Keratinocyte (primary cell): ENCODE measurements at regions not wholly inside any gene's neighbourhood (a gene's known extent, or its start where the extent isn't known, plus 50 kb on each side); places are given as distances from the start of the nearest gene placed in this dataset.

Source experiments
- DNase-seq: peaks from one replicate; pipeline ENCODE4 v3.0.0-alpha.2; 2011; ENCODE audit warnings: low read depth, missing footprints, low spot score
- FAIRE-seq: peaks from 2 replicates; lab custom pipeline; 2011; peaks lifted over from hg19 to GRCh38; lab: Jason Lieb, UNC
- H2AFZ ChIP-seq: 2 replicates; pipeline ENCODE4 v1.6.0; 2012; ENCODE audit warnings: low read length, control low read depth, inconsistent platforms; ENCODE audit not compliant: control insufficient read depth
- H3K27ac ChIP-seq: 2 replicates; pipeline ENCODE4 v1.5.1; 2011; ENCODE audit warnings: low read length; ENCODE audit not compliant: control insufficient read depth, insufficient read depth
- H3K27me3 ChIP-seq: 3 replicates; pipeline ENCODE4 v1.6.0; 2011; ENCODE audit warnings: low read length; ENCODE audit not compliant: control insufficient read depth, insufficient read depth; ENCODE audit errors: extremely low read depth
- H3K36me3 ChIP-seq, 2 experiments: 2 replicates in 1 of 2; 3 replicates in 1 of 2; pipeline ENCODE4 v1.5.1; 2011; ENCODE audit warnings: low read length in 2 of 2, mild to moderate bottlenecking in 1 of 2; ENCODE audit not compliant: control insufficient read depth in 2 of 2, insufficient read depth in 2 of 2; ENCODE audit errors: extremely low read depth in 1 of 2
- H3K4me1 ChIP-seq: 3 replicates; pipeline ENCODE4 v1.5.1; 2011; ENCODE audit warnings: low read length; ENCODE audit not compliant: control insufficient read depth, insufficient read depth; ENCODE audit errors: extremely low read depth
- H3K4me2 ChIP-seq: 3 replicates; pipeline ENCODE4 v1.6.0; 2011; ENCODE audit warnings: low read depth, low read length; ENCODE audit not compliant: control insufficient read depth, insufficient read depth; ENCODE audit errors: extremely low read depth
- H3K4me3 ChIP-seq, 3 experiments: fragments of 200-600 bp in 1 of 3; sonication (generic) in 1 of 3; 2 replicates in 2 of 3; 3 replicates in 1 of 3; pipeline ENCODE4 v1.5.1; 2011 to 2016; ENCODE audit warnings: low read length in 3 of 3, mild to moderate bottlenecking in 3 of 3, control low read depth in 2 of 3, inconsistent platforms in 1 of 3, low read depth in 1 of 3, mixed read lengths in 1 of 3, mixed run types in 1 of 3, moderate library complexity in 1 of 3; ENCODE audit not compliant: control insufficient read depth in 2 of 3, insufficient read depth in 2 of 3; ENCODE audit errors: extremely low read depth in 1 of 3
- H3K79me2 ChIP-seq: 2 replicates; pipeline ENCODE4 v1.6.0; 2012; ENCODE audit warnings: low read length; ENCODE audit not compliant: control insufficient read depth, insufficient read depth
- H3K9ac ChIP-seq: 3 replicates; pipeline ENCODE4 v1.6.0; 2011; ENCODE audit warnings: low read length; ENCODE audit not compliant: control insufficient read depth, insufficient read depth; ENCODE audit errors: extremely low read depth
- H3K9me1 ChIP-seq: 3 replicates; pipeline ENCODE4 v1.6.0; 2011; ENCODE audit warnings: low read length; ENCODE audit not compliant: control insufficient read depth, insufficient read depth; ENCODE audit errors: extremely low read depth
- H3K9me3 ChIP-seq: 2 replicates; pipeline ENCODE4 v1.5.1; 2012; ENCODE audit warnings: low read depth, low read length; ENCODE audit not compliant: control insufficient read depth
- H4K20me1 ChIP-seq: 3 replicates; pipeline ENCODE4 v1.6.0; 2011; ENCODE audit warnings: low read length; ENCODE audit not compliant: control insufficient read depth, insufficient read depth; ENCODE audit errors: extremely low read depth
- CTCF ChIP-seq, 3 experiments: IDR thresholded peaks in 1 of 3; conservative IDR thresholded peaks in 1 of 3; optimal IDR thresholded peaks in 1 of 3; 2 replicates in 2 of 3; 3 replicates in 1 of 3; pipeline versions ENCODE3 to v1.5.1; 2011; ENCODE audit warnings: low read length in 3 of 3, mild to moderate bottlenecking in 3 of 3, moderate library complexity in 2 of 3, control low read depth in 1 of 3, inconsistent platforms in 1 of 3; ENCODE audit not compliant: insufficient read depth in 2 of 3; ENCODE audit errors: extremely low read depth in 1 of 3
- EZH2 ChIP-seq: IDR thresholded peaks from one replicate; pipeline ENCODE4 v1.6.1; 2012; ENCODE audit warnings: inconsistent platforms, mild to moderate bottlenecking, low read length, moderate library complexity
- dilution Hi-C: fragments of 300-500 bp; cut with MboI; formaldehyde crosslinking; loops from one replicate; pipeline ENCODE4 v1.7.0; 2020; ENCODE audit warnings: low sequenced_read_pairs; ENCODE audit not compliant: extremely low pct_ligation_motif_present

DNA sequence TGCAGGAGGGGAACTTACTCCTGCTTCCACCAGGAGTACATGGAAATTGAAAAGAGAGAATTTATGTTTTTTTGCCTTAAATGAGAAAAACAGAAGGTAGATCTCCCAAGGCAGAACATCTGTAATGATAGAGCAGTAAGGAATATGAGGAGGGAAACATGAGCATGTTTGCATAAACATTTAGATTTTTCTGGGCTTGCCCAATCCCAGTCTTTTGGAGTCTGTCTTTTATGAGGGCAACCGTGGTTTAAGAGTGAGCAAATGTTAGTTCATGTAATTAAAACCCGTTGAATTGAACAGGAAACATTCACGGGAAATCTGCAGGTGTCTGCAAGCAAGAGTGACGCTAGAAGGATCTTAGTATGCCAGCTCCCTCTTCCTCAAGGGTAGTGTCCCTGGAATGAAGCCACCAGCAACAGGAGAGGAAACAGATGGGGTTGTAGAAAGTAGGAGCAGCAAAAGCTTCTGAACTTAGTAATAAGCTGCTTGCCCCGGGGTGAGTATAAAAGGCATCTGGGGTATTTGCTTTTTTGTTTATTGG lies 79.3 kb downstream of the ARF6 start:
- Histone ChIP-seq H4K20me1 (no peaks in the 10 kb centered on the region), H3K36me3 (no peaks in the 10 kb centered on the region), H3K4me1 (peaks cover 59% of the 10 kb centered on the region), H2AFZ (peak overlapping the region; percentile 14), H3K27me3 (no peaks in the 10 kb centered on the region), H3K79me2 (no peaks in the 10 kb centered on the region), H3K27ac (peak overlapping the region; percentile 84), H3K9ac (peak overlapping the region; percentile 63), H3K9me1 (no peaks in the 10 kb centered on the region), H3K9me3 (no peaks in the 10 kb centered on the region), H3K4me2 (peak overlapping the region; percentile 81), H3K4me3 (peak overlapping the region in 2 of 3 experiments; percentile 35 to 36)
- dilution Hi-C loops = no loop called here
- peak; percentile 79 for DNase-seq
- FAIRE-seq = peak; percentile 59
- TF ChIP-seq CTCF (optimal IDR thresholded peaks at IDR 0.05 in 1 of 3, IDR thresholded peaks at IDR 0.05 in 1 of 3, conservative IDR thresholded peaks at IDR 0.05 in 1 of 3; ENCODE audit: extremely low read depth in 1 of 3, insufficient read depth in 2 of 3, low read length in 3 of 3) (no peak), EZH2 (no peak)

DNA sequence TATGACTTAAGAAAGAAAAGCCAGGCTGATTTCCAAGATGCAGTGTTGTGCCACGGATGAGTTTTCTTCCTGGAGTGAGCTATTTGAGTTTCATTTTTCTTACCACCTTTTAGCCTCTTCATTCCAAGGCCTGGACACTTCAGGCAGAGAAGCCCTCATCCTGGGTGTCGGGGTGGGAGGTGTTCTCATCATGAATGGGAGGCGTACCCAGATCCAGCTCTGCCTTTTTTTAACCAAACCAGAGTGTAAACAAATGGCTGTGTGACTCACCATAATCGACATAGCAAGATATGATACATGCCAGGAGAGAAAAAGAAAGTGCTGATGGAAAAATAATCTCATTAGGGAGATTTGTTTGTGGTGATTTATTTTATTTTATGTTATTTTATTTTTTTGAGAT lies 79.9 kb downstream of the ARF6 start:
- TF ChIP-seq CTCF (optimal IDR thresholded peaks at IDR 0.05 in 1 of 3, IDR thresholded peaks at IDR 0.05 in 1 of 3, conservative IDR thresholded peaks at IDR 0.05 in 1 of 3; ENCODE audit: extremely low read depth in 1 of 3, insufficient read depth in 2 of 3, low read length in 3 of 3) = no peak
- TF ChIP-seq EZH2 = no peak
- FAIRE-seq (no peak), DNase-seq (no peak)
- H3K4me3 ChIP-seq = peak overlapping the region in 2 of 3 experiments; percentile 35 to 36
- H3K9me1 ChIP-seq = no peaks in the 10 kb centered on the region
- peak overlapping the region; percentile 63 for H3K9ac ChIP-seq
- peaks cover 54% of the 10 kb centered on the region for H3K4me1 ChIP-seq
- H3K36me3 ChIP-seq = no peaks in the 10 kb centered on the region
- no peaks in the 10 kb centered on the region for H4K20me1 ChIP-seq
- dilution Hi-C loops = no loop called here
- peak overlapping the region; percentile 81 for H3K4me2 ChIP-seq
- peak overlapping the region; percentile 84 for H3K27ac ChIP-seq
- H3K27me3 ChIP-seq = no peaks in the 10 kb centered on the region
- H3K79me2 ChIP-seq = no peaks in the 10 kb centered on the region
- H3K9me3 ChIP-seq = no peaks in the 10 kb centered on the region
- H2AFZ ChIP-seq = peak overlapping the region; percentile 14
